Calu3 (cell line): ENCODE measurements at regions not wholly inside any gene's neighbourhood (a gene's known extent, or its start where the extent isn't known, plus 50 kb on each side); places are given as distances from the start of the nearest gene placed in this dataset.
A peak's percentile ranks its signal among the peaks of the same experiment; 100 is the strongest.

ENCODE experiments used
- BruUV-seq: library from RNA; stranded (reverse); fragments of 400-500 nt; replicated peaks from 2 replicates; lab custom pipeline; 2021; lab: Mats Ljungman, UMichigan
- CTCF ChIA-PET: fragments of 300-600 bp; sonication (Branson Sonifier 250); formaldehyde crosslinking; loops from one replicate; lab custom pipeline; 2022; ENCODE audit warnings: antibody characterized with exemption; lab: Charles Lee
- DNase-seq: peaks from one replicate; pipeline ENCODE4 v3.0.0; 2022
- H3K27ac Mint-ChIP-seq: one replicate; pipeline ENCODE4 v1.8.0; 2022; ENCODE audit warnings: mixed read lengths; ENCODE audit not compliant: unreplicated experiment
- H3K27me3 Mint-ChIP-seq: one replicate; pipeline ENCODE4 v1.8.0; 2022; ENCODE audit warnings: mixed read lengths; ENCODE audit not compliant: unreplicated experiment
- H3K36me3 Mint-ChIP-seq: one replicate; pipeline ENCODE4 v1.8.0; 2022; ENCODE audit warnings: mild to moderate bottlenecking, moderate library complexity, mixed read lengths; ENCODE audit not compliant: insufficient read depth, unreplicated experiment
- H3K4me1 Mint-ChIP-seq: one replicate; pipeline ENCODE4 v1.8.0; 2022; ENCODE audit warnings: mild to moderate bottlenecking, low read depth, mixed read lengths; ENCODE audit not compliant: unreplicated experiment
- H3K4me3 Mint-ChIP-seq: one replicate; pipeline ENCODE4 v1.8.0; 2022; ENCODE audit warnings: mild to moderate bottlenecking, low read depth, moderate library complexity, mixed read lengths; ENCODE audit not compliant: unreplicated experiment
- H3K9me3 Mint-ChIP-seq: one replicate; pipeline ENCODE4 v1.8.0; 2022; ENCODE audit warnings: low read depth, mixed read lengths; ENCODE audit not compliant: unreplicated experiment
- intact Hi-C: fragments of 100-400 bp; cut with micrococcal nuclease; formaldehyde crosslinking; loops from one replicate; pipeline ENCODE4 v1.10.0; 2022; ENCODE audit not compliant: unreplicated experiment
- TF ChIP-seq, protein P1 (sequence below): fragments of 200-600 bp; IDR thresholded peaks from one replicate; pipeline ENCODE4 v1.8.0; 2022; ENCODE audit warnings: antibody characterized with exemption; ENCODE audit not compliant: unreplicated experiment

DNA sequence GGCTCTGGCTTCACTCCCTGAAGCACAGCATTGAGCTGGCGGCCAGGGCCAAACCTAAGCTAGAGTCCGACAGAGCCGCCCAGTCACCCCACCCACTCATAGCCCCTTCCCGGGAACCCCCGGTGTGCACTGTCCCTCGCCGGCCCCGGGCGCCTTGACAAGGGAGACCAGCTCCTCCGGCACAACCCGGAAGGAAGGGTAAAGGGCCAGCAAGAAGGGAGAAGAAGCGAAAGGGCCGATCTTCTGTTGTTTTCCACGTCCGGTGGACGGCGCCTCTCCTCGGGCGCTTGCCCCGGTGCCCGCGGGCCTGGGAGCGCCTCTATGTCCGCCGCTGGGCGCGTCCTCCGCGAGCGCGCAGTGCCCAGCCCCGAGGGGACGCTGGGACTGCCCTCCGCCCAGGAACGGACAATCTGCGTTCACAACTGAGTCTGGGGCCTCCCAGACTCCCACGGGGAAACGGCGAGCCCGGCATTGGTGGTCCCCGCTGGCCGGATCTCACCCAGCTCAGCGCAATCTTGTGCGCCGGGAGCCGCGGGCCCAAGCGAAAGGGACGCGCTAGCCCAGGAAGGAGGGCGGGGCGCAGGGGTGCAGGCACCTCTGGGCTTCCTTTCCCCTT is 172.5 kb upstream of the MIR17HG start:
- H3K27me3 Mint-ChIP-seq: no peaks in the 10 kb centered on the region
- H3K27ac Mint-ChIP-seq: no peak overlapping the region
- peak overlapping the region; percentile 74 for H3K4me3 Mint-ChIP-seq
- no peaks in the 10 kb centered on the region for H3K4me1 Mint-ChIP-seq
- no peak for DNase-seq
- intact Hi-C loops: no loop called here
- H3K9me3 Mint-ChIP-seq: no peaks in the 10 kb centered on the region
- peaks cover 14% of the 10 kb centered on the region for H3K36me3 Mint-ChIP-seq
- CTCF ChIA-PET: no interaction called here
- TF ChIP-seq, protein P1, sequence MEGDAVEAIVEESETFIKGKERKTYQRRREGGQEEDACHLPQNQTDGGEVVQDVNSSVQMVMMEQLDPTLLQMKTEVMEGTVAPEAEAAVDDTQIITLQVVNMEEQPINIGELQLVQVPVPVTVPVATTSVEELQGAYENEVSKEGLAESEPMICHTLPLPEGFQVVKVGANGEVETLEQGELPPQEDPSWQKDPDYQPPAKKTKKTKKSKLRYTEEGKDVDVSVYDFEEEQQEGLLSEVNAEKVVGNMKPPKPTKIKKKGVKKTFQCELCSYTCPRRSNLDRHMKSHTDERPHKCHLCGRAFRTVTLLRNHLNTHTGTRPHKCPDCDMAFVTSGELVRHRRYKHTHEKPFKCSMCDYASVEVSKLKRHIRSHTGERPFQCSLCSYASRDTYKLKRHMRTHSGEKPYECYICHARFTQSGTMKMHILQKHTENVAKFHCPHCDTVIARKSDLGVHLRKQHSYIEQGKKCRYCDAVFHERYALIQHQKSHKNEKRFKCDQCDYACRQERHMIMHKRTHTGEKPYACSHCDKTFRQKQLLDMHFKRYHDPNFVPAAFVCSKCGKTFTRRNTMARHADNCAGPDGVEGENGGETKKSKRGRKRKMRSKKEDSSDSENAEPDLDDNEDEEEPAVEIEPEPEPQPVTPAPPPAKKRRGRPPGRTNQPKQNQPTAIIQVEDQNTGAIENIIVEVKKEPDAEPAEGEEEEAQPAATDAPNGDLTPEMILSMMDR: no peak
- no TSS peak for BruUV-seq

DNA sequence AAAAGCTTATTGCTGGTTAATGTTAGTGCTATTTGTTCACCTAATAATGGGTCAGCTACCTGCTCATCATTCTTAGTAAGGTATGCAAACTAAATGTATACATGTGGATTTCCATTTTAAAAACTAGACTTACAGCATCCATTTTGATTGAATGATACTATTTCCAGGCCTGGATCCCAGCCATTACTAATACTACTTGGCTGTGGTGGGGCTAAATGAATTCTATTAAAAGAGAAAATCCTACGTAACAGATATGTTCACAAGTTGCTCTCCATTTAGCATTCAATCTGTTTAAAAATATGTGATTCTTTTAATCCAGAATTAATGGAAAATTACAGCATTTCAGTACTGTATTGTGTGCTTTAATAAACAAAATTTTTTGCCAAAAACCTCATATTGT is 169.4 kb upstream of the MIR17HG start:
- Mint-ChIP-seq H3K9me3 (no peaks in the 10 kb centered on the region), H3K4me1 (no peaks in the 10 kb centered on the region), H3K4me3 (no peak overlapping the region), H3K27ac (no peak overlapping the region), H3K36me3 (peaks cover 14% of the 10 kb centered on the region), H3K27me3 (no peaks in the 10 kb centered on the region)
- CTCF ChIA-PET: no interaction called here
- TF ChIP-seq, protein P1: no peak
- no TSS peak for BruUV-seq
- DNase-seq: no peak
- intact Hi-C loops: no loop called here

DNA sequence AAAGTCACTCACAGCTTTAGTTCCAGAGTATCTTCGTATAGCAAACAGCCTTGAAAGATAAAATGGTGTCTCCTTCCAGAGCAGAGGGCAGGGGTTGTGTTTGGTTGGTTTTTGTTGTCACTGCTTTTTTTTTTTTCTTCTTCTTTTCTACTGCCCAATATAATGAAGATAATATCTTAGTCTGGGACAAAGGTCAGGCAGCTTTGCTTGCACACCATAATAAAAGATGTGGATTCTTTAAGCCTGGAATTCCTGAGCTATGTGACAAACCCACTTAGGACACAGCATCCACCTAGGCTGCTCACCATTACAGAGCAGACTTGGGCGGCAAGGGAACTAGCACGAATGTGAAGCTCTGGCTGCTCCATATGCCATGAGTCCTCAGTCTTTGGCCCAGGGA is 165.6 kb upstream of the MIR17HG start:
- H3K36me3 Mint-ChIP-seq: no peaks in the 10 kb centered on the region
- H3K9me3 Mint-ChIP-seq: no peaks in the 10 kb centered on the region
- no peaks in the 10 kb centered on the region for H3K27me3 Mint-ChIP-seq
- no peak for DNase-seq
- no TSS peak for BruUV-seq
- TF ChIP-seq, protein P1: no peak
- H3K27ac Mint-ChIP-seq: no peak overlapping the region
- intact Hi-C loops: loop anchor here (10.0 kb wide), 1 partner anchor 107 kb away; no protein-coding TSS in a partner anchor
- no peaks in the 10 kb centered on the region for H3K4me1 Mint-ChIP-seq
- CTCF ChIA-PET: no interaction called here
- H3K4me3 Mint-ChIP-seq: no peak overlapping the region

DNA sequence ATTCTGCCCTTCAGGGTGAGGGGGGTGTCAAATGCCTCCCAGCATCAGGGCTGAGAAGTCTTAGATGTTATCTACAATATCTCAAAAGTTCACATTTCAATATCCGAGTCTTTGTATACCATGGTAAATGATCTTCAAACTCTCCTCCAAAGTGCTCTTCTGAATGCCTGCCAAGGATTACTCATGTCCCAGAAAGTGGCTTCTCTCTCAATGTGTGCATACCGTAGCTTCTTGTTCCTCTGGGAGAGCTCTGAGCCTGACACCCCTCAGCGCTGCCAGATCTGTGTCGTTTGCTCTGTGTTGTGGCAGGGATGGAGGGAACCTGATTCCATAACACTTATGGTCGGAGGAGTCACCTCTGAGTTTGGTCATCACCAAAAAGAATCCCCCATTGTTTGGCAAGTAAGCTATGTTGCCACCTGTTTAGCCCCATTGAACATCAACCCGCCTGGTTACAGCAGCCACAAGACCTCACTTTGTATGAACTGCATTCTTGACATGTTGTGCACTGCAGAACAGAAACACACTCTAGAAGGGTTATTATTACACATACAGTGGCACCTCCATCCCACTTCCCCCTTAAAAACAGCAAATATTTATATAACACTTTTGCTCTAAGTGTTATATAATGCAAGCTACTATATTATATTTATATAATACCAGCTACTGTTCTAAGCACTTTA is 163.1 kb upstream of the MIR17HG start:
- Mint-ChIP-seq H3K4me3 (no peak overlapping the region), H3K4me1 (no peaks in the 10 kb centered on the region), H3K27me3 (no peaks in the 10 kb centered on the region), H3K36me3 (no peaks in the 10 kb centered on the region), H3K9me3 (no peaks in the 10 kb centered on the region), H3K27ac (no peak overlapping the region)
- CTCF ChIA-PET: interaction anchor here (1.5 to 3.0 kb wide), 2 partner anchors 22 to 106 kb away, joined by 6 to 13 read pairs; no protein-coding TSS in a partner anchor
- intact Hi-C loops: loop anchor here (10.0 kb wide), 1 partner anchor 110 kb away; no protein-coding TSS in a partner anchor
- no peak for DNase-seq
- TF ChIP-seq, protein P1: no peak
- no TSS peak for BruUV-seq
